H1 (cell line): ENCODE measurements at regions not wholly inside any gene's neighbourhood (a gene's known extent, or its start where the extent isn't known, plus 50 kb on each side); places are given as distances from the start of the nearest gene placed in this dataset.
"Not testable (repeated sequence)": the region's sequence is repeated elsewhere in the genome, so short reads cannot be mapped to it uniquely, and the experiment has no call there.

Experiments
- CTCF ChIA-PET: fragments of 300-600 bp; sonication (Branson Sonifier 250); formaldehyde crosslinking; loops from one replicate; lab custom pipeline; 2021; ENCODE audit not compliant: partially characterized antibody; lab: Charles Lee
- POLR2A ChIA-PET: fragments of 300-600 bp; sonication (Branson Sonifier 250); formaldehyde crosslinking; loops from one replicate; lab custom pipeline; 2021; ENCODE audit warnings: inconsistent platforms; ENCODE audit not compliant: partially characterized antibody; lab: Charles Lee
- DNase-seq, 2 experiments: peaks; one replicate each; pipeline versions ENCODE4 v3.0.0 to v3.0.0-alpha.2; 2010 to 2022; ENCODE audit warnings: low spot score in 2 of 2, low read depth in 1 of 2, mixed read lengths in 1 of 2
- FAIRE-seq: peaks from 2 replicates; lab custom pipeline; 2011; peaks lifted over from hg19 to GRCh38; lab: Jason Lieb, UNC
- H2AFZ ChIP-seq: 2 replicates; pipeline ENCODE4 v1.8.1; 2012; ENCODE audit warnings: low read length, inconsistent platforms
- H2AK5ac ChIP-seq: 2 replicates; pipeline ENCODE4 v1.6.1; 2013; ENCODE audit warnings: low read depth, low read length
- H2BK120ac ChIP-seq: replicated peaks from 2 replicates; pipeline ENCODE3; 2013; ENCODE audit warnings: low read depth, low read length, inconsistent platforms
- H2BK12ac ChIP-seq: 2 replicates; pipeline ENCODE4 v1.6.1; 2013; ENCODE audit warnings: low read depth, low read length
- H2BK15ac ChIP-seq: 2 replicates; pipeline ENCODE4 v1.6.1; 2013; ENCODE audit warnings: low read length
- H2BK20ac ChIP-seq: 2 replicates; pipeline ENCODE4 v1.6.1; 2013; ENCODE audit warnings: low read length
- H2BK5ac ChIP-seq: 2 replicates; pipeline ENCODE4 v1.6.1; 2013; ENCODE audit warnings: low read depth, low read length
- H3K14ac ChIP-seq: 2 replicates; pipeline ENCODE4 v1.6.1; 2013; ENCODE audit warnings: inconsistent platforms; ENCODE audit not compliant: insufficient read length
- H3K18ac ChIP-seq: 2 replicates; pipeline ENCODE4 v1.6.1; 2013; ENCODE audit warnings: low read length; ENCODE audit errors: extremely low read depth
- H3K23ac ChIP-seq: 2 replicates; pipeline ENCODE4 v1.6.1; 2013; ENCODE audit warnings: inconsistent platforms; ENCODE audit not compliant: insufficient read length
- H3K23me2 ChIP-seq: 2 replicates; pipeline ENCODE4 v1.6.1; 2013; ENCODE audit warnings: low read depth, low read length
- H3K27ac ChIP-seq: 2 replicates; pipeline ENCODE4 v1.6.1; 2011; ENCODE audit warnings: low read depth, low read length, inconsistent platforms
- H3K27me3 ChIP-seq, 4 experiments: replicated peaks in 1 of 4; 1 replicate in 1 of 4; 2 replicates in 3 of 4; pipeline versions ENCODE4 v1.6.1 to v1.8.1; 2011 to 2013; ENCODE audit warnings: low read length in 3 of 4, mild to moderate bottlenecking in 3 of 4, inconsistent platforms in 2 of 4, mixed read lengths in 2 of 4, moderate library complexity in 1 of 4; ENCODE audit not compliant: control insufficient read depth in 3 of 4, insufficient read depth in 3 of 4; ENCODE audit errors: extremely low read depth in 1 of 4
- H3K36me3 ChIP-seq, 4 experiments: 2 replicates each; pipeline versions ENCODE4 v1.6.1 to v1.8.1; 2011 to 2013; ENCODE audit warnings: mild to moderate bottlenecking in 4 of 4, low read length in 3 of 4, moderate library complexity in 2 of 4, control low read depth in 1 of 4, inconsistent platforms in 1 of 4; ENCODE audit not compliant: insufficient read depth in 4 of 4, control insufficient read depth in 2 of 4
- H3K4ac ChIP-seq: replicated peaks from 2 replicates; pipeline ENCODE3; 2013; ENCODE audit warnings: low read length, low read depth, mixed read lengths, inconsistent platforms; ENCODE audit not compliant: insufficient read length
- H3K4me1 ChIP-seq, 4 experiments: replicated peaks in 1 of 4; 1 replicate in 1 of 4; 2 replicates in 3 of 4; pipeline versions ENCODE4 v1.6.1 to v1.8.1; 2011 to 2013; ENCODE audit warnings: low read length in 3 of 4, inconsistent platforms in 2 of 4, mixed read lengths in 1 of 4; ENCODE audit not compliant: insufficient read depth in 4 of 4, control insufficient read depth in 3 of 4
- H3K4me2 ChIP-seq, 2 experiments: 2 replicates each; pipeline versions ENCODE4 v1.6.1 to v1.8.1; 2011 to 2013; ENCODE audit warnings: low read depth in 2 of 2, low read length in 2 of 2, control low read depth in 1 of 2, inconsistent platforms in 1 of 2, mild to moderate bottlenecking in 1 of 2; ENCODE audit not compliant: insufficient read depth in 1 of 2
- H3K4me3 ChIP-seq, 4 experiments: fragments of 200-600, 300-600 bp in 1 of 4; sonication (generic), shearing (Covaris generic), sonication (Bioruptor Twin) in 1 of 4; 2 replicates each; pipeline versions ENCODE4 v1.5.1 to v1.8.1; 2011 to 2016; ENCODE audit warnings: low read length in 4 of 4, low read depth in 3 of 4, control low read depth in 2 of 4, inconsistent platforms in 2 of 4, mild to moderate bottlenecking in 2 of 4, mixed read lengths in 1 of 4, moderate library complexity in 1 of 4; ENCODE audit not compliant: insufficient read depth in 2 of 4; ENCODE audit errors: extremely low read depth in 1 of 4
- H3K56ac ChIP-seq: replicated peaks from 2 replicates; pipeline ENCODE3; 2013; ENCODE audit warnings: low read depth, mild to moderate bottlenecking, mixed read lengths, low read length, inconsistent platforms; ENCODE audit not compliant: insufficient read length
- H3K79me1 ChIP-seq: 2 replicates; pipeline ENCODE4 v1.6.1; 2013; ENCODE audit warnings: low read depth, low read length, control low read depth
- H3K79me2 ChIP-seq, 2 experiments: 2 replicates each; pipeline versions ENCODE4 v1.6.1 to v1.8.1; 2012 to 2013; ENCODE audit warnings: low read length in 2 of 2, mild to moderate bottlenecking in 2 of 2, inconsistent platforms in 1 of 2; ENCODE audit not compliant: insufficient read depth in 2 of 2, control insufficient read depth in 1 of 2
- H3K9ac ChIP-seq, 4 experiments: replicated peaks in 1 of 4; 1 replicate in 1 of 4; 2 replicates in 3 of 4; pipeline versions ENCODE4 v1.6.1 to v1.8.1; 2011 to 2013; ENCODE audit warnings: low read depth in 3 of 4, low read length in 3 of 4, control low read depth in 2 of 4, mild to moderate bottlenecking in 2 of 4, moderate library complexity in 2 of 4, inconsistent platforms in 1 of 4; ENCODE audit errors: extremely low read depth in 1 of 4
- H3K9me3 ChIP-seq, 2 experiments: 2 replicates each; pipeline versions ENCODE4 v1.6.1 to v1.8.1; 2012 to 2013; ENCODE audit warnings: mild to moderate bottlenecking in 2 of 2, moderate library complexity in 2 of 2, control low read depth in 1 of 2, inconsistent platforms in 1 of 2, low read depth in 1 of 2, low read length in 1 of 2, mixed read lengths in 1 of 2; ENCODE audit not compliant: insufficient read depth in 2 of 2
- H4K20me1 ChIP-seq, 2 experiments: replicated peaks in 1 of 2; 2 replicates each; pipeline versions ENCODE3 to v1.8.1; 2011 to 2013; ENCODE audit warnings: inconsistent platforms in 2 of 2, low read length in 2 of 2, mild to moderate bottlenecking in 1 of 2; ENCODE audit not compliant: insufficient read depth in 2 of 2, control insufficient read depth in 1 of 2
- H4K5ac ChIP-seq: 2 replicates; pipeline ENCODE4 v1.6.1; 2013; ENCODE audit warnings: low read length, low read depth, mixed read lengths, inconsistent platforms; ENCODE audit not compliant: insufficient read length
- H4K8ac ChIP-seq: 2 replicates; pipeline ENCODE4 v1.8.0; 2013; ENCODE audit warnings: mild to moderate bottlenecking, moderate library complexity, low read length, inconsistent platforms; ENCODE audit not compliant: insufficient read depth; ENCODE audit errors: extremely low read depth
- H4K91ac ChIP-seq: replicated peaks from 2 replicates; pipeline ENCODE3; 2013; ENCODE audit warnings: low read length, mixed read lengths, inconsistent platforms; ENCODE audit not compliant: insufficient read length
- CBX5 ChIP-seq: fragments of 300-800, 300-1000 bp; sonication (generic); IDR thresholded peaks from 2 replicates; pipeline ENCODE4 v1.7.1; 2016; ENCODE audit warnings: antibody characterized with exemption, low read length, low read depth
- CHD2 ChIP-seq: IDR thresholded peaks from 2 replicates; pipeline ENCODE4 v1.6.1; 2012; ENCODE audit warnings: low read length, improper control_type of control experiment
- JUN ChIP-seq: IDR thresholded peaks from 2 replicates; pipeline ENCODE4 v1.6.1; 2011; ENCODE audit warnings: low read depth, mild to moderate bottlenecking, improper control_type of control experiment, low read length
- RAD21 ChIP-seq, 2 experiments: IDR thresholded peaks in 1 of 2; conservative IDR thresholded peaks in 1 of 2; 2 replicates each; pipeline ENCODE4 v1.6.1; 2011; ENCODE audit warnings: low read depth in 2 of 2, low read length in 2 of 2, improper control_type of control experiment in 1 of 2, inconsistent platforms in 1 of 2, mild to moderate bottlenecking in 1 of 2, moderate library complexity in 1 of 2
- WGBS, 2 experiments: shearing (Covaris generic) in 1 of 2; methylation state at CpG; one replicate each; pipeline versions ENCODE4 v1.1.6 to v1.1.7; 2013 to 2015; ENCODE audit warnings: low lambda C conversion rate in 2 of 2, mixed read lengths in 2 of 2, inconsistent platforms in 1 of 2, low coverage in 1 of 2, missing lambda C conversion rate in 1 of 2; ENCODE audit not compliant: insufficient replicate concordance in 2 of 2, insufficient coverage in 1 of 2, insufficient read length in 1 of 2; ENCODE audit errors: extremely low coverage in 1 of 2, missing lambda C conversion rate in 1 of 2; 5-methylcytosine and 5-hydroxymethylcytosine counted together

DNA sequence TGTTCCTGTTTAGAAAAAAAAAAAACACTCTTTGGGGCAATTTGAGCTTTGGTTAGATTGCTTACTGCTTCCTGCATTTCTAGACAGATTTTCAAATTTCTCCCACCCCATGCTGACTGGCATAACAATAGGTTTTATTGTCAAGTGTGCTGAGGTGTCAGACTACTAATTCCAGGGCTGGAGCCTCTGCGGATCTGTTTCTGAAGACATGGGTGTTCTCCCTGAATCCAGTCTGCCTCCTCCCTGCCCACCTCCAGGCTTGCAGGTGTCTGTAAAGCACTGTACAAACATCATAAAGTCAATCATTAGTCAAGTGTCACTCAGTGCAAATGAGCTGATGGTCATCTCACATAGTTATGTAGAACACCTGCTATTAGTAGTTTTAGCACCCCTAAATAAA is 292.4 kb downstream of the GATA3 start (continued):
- no peak for TF ChIP-seq RAD21 (IDR thresholded peaks at IDR 0.05 in 1 of 2, conservative IDR thresholded peaks at IDR 0.05 in 1 of 2; ENCODE audit: low read depth in 2 of 2, low read length in 2 of 2)
- no peak for TF ChIP-seq CHD2
- TF ChIP-seq JUN = no peak
- no peak for TF ChIP-seq CBX5

DNA sequence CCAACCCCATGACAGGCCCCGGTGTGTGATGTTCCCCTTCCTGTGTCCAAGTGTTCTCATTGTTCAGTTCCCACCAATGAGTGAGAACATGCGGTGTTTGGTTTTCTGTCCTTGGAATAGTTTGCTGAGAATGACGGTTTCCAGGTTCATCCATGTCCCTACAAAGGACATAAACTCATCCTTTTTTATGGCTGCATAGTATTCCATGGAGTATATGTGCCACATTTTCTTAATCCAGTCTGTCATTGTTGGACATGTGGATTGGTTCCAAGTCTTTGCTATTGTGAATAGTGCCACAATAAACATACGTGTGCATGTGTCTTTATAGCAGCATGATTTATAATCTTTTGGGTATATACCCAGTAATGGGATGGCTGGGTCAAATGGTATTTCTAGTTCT is 293.1 kb downstream of the GATA3 start:
- H3K14ac ChIP-seq, H3K79me2 ChIP-seq, H3K36me3 ChIP-seq, H3K18ac ChIP-seq, H3K9me3 ChIP-seq, H3K4me2 ChIP-seq, CTCF ChIA-PET, H3K4me3 ChIP-seq, H3K56ac ChIP-seq, H3K4ac ChIP-seq, H3K9ac ChIP-seq, H2BK12ac ChIP-seq, FAIRE-seq, POLR2A ChIA-PET, DNase-seq, H2AK5ac ChIP-seq, H3K23ac ChIP-seq, H3K27me3 ChIP-seq, H3K27ac ChIP-seq, H4K20me1 ChIP-seq, H2AFZ ChIP-seq, H2BK120ac ChIP-seq, H3K79me1 ChIP-seq, H4K5ac ChIP-seq, H2BK5ac ChIP-seq, H2BK20ac ChIP-seq, H3K23me2 ChIP-seq, H3K4me1 ChIP-seq, H2BK15ac ChIP-seq, H4K8ac ChIP-seq, H4K91ac ChIP-seq: not testable (repeated sequence)
- WGBS, 2 experiments = 84% methylated on average over 4 of the region's 4 CpGs; no CpG with 5 or more reads in 1 of the 2 experiments
